Gastrocnemius medialis (tissue), 4 donors: ENCODE measurements at regions not wholly inside any gene's neighbourhood (a gene's known extent, or its start where the extent isn't known, plus 50 kb on each side); places are given as distances from the start of the nearest gene placed in this dataset.
A peak's percentile ranks its signal among the peaks of the same experiment; 100 is the strongest.
"Not testable (repeated sequence)": the region's sequence is repeated elsewhere in the genome, so short reads cannot be mapped to it uniquely, and the experiment has no call there.

Experiments used
- ATAC-seq, 2 donors: fragments of 150-250 bp; one replicate each; pipeline ENCODE4 v1.9.1; 2016
- DNase-seq, 2 donors: peaks; one replicate each; pipeline ENCODE4 v3.0.0-alpha.2; 2019
- H3K27ac ChIP-seq, 4 donors: fragments of 200-600 bp; sonication (generic); 1 replicate in 1 of 4; 2 replicates in 3 of 4; pipeline ENCODE4 v1.5.1; 2016 to 2018; ENCODE audit warnings: mild to moderate bottlenecking in 2 of 4, moderate library complexity in 1 of 4
- H3K27me3 ChIP-seq, 3 donors: fragments of 200-600 bp; sonication (generic) in 2 of 3; 1 replicate in 1 of 3; 2 replicates in 2 of 3; pipeline versions ENCODE4 v1.5.1 to v1.6.0; 2016 to 2019; ENCODE audit warnings: mild to moderate bottlenecking in 1 of 3, moderate library complexity in 1 of 3
- H3K36me3 ChIP-seq, 2 donors: fragments of 200-600 bp; sonication (generic) in 1 of 2; one replicate each; pipeline ENCODE4 v1.5.1; 2017 to 2018
- H3K4me1 ChIP-seq, 2 donors: fragments of 200-600 bp; sonication (generic) in 1 of 2; one replicate each; pipeline ENCODE4 v1.5.1; 2016 to 2017; ENCODE audit warnings: mild to moderate bottlenecking in 2 of 2
- H3K4me3 ChIP-seq, 4 donors: fragments of 200-600 bp; sonication (generic) in 3 of 4; 1 replicate in 1 of 4; 2 replicates in 3 of 4; pipeline ENCODE4 v1.5.1; 2016 to 2019; ENCODE audit warnings: mild to moderate bottlenecking in 2 of 4
- H3K9me3 ChIP-seq, 3 donors: fragments of 200-600 bp; sonication (generic) in 2 of 3; 1 replicate in 1 of 3; 2 replicates in 2 of 3; pipeline ENCODE4 v1.5.1; 2016 to 2019
- POLR2A ChIP-seq, 2 donors: fragments of 450-650 bp; IDR thresholded peaks; one replicate each; pipeline ENCODE4 v1.6.1; 2017; ENCODE audit warnings: antibody characterized with exemption in 2 of 2, mild to moderate bottlenecking in 2 of 2, moderate library complexity in 2 of 2
- in situ Hi-C, 4 donors: fragments of 200-750 bp; cut with MboI; loops; one replicate each; pipeline versions ENCODE4 v1.15.0 to v1.8.0; 2017; ENCODE audit warnings: low sequenced_read_pairs in 4 of 4
- intact Hi-C: fragments of 100-400 bp; cut with DNase I; formaldehyde crosslinking; loops from one replicate; pipeline ENCODE4 v1.15.1; 2023; ENCODE audit warnings: low total_unique reads
- TF ChIP-seq, protein P1 (sequence below), 5 experiments: fragments of 450-650 bp in 3 of 5; fragments of 200-600 bp in 2 of 5; sonication (generic) in 2 of 5; IDR thresholded peaks in 4 of 5; conservative IDR thresholded peaks in 1 of 5; 1 replicate in 4 of 5; 2 replicates in 1 of 5; pipeline ENCODE4 v1.5.1; 2016 to 2019; ENCODE audit warnings: antibody characterized with exemption in 5 of 5, mild to moderate bottlenecking in 3 of 5, moderate library complexity in 3 of 5

GRCh38 chr5:67897980-67898379 lies 317.6 kb upstream of the PIK3R1 start:
- TF ChIP-seq POLR2A (IDR thresholded peaks at IDR 0.05), result no peak
- TF ChIP-seq, protein P1, sequence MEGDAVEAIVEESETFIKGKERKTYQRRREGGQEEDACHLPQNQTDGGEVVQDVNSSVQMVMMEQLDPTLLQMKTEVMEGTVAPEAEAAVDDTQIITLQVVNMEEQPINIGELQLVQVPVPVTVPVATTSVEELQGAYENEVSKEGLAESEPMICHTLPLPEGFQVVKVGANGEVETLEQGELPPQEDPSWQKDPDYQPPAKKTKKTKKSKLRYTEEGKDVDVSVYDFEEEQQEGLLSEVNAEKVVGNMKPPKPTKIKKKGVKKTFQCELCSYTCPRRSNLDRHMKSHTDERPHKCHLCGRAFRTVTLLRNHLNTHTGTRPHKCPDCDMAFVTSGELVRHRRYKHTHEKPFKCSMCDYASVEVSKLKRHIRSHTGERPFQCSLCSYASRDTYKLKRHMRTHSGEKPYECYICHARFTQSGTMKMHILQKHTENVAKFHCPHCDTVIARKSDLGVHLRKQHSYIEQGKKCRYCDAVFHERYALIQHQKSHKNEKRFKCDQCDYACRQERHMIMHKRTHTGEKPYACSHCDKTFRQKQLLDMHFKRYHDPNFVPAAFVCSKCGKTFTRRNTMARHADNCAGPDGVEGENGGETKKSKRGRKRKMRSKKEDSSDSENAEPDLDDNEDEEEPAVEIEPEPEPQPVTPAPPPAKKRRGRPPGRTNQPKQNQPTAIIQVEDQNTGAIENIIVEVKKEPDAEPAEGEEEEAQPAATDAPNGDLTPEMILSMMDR (IDR thresholded peaks at IDR 0.05 in 4 of 5, conservative IDR thresholded peaks at IDR 0.05 in 1 of 5), result no peak
- Histone ChIP-seq H3K27me3 (no peaks in the 10 kb centered on the region), H3K9me3 (no peaks in the 10 kb centered on the region), H3K4me3 (no peak overlapping the region), H3K4me1 (peaks cover 5 to 8% of the 10 kb centered on the region in 2 donors), H3K36me3 (no peaks in the 10 kb centered on the region), H3K27ac (no peak overlapping the region)
- ATAC-seq (peak in 1 of 2 donors; percentile 45), DNase-seq (peak in 1 of 2 donors; percentile 20)
- intact Hi-C loops, result no loop called here
- in situ Hi-C loops, result no loop called here

GRCh38 chr5:67897431-67897830 lies 318.1 kb upstream of the PIK3R1 start:
- DNase-seq (no peak), ATAC-seq (no peak)
- Histone ChIP-seq H3K36me3 (no peaks in the 10 kb centered on the region), H3K4me1 (peaks cover 5 to 8% of the 10 kb centered on the region in 2 donors), H3K27ac (no peak overlapping the region), H3K27me3 (no peaks in the 10 kb centered on the region), H3K9me3 (no peaks in the 10 kb centered on the region), H3K4me3 (no peak overlapping the region)
- in situ Hi-C loops (no loop called here), intact Hi-C loops (no loop called here)
- TF ChIP-seq POLR2A (IDR thresholded peaks at IDR 0.05), result no peak
- TF ChIP-seq, protein P1 (IDR thresholded peaks at IDR 0.05 in 4 of 5, conservative IDR thresholded peaks at IDR 0.05 in 1 of 5), result no peak

DNA sequence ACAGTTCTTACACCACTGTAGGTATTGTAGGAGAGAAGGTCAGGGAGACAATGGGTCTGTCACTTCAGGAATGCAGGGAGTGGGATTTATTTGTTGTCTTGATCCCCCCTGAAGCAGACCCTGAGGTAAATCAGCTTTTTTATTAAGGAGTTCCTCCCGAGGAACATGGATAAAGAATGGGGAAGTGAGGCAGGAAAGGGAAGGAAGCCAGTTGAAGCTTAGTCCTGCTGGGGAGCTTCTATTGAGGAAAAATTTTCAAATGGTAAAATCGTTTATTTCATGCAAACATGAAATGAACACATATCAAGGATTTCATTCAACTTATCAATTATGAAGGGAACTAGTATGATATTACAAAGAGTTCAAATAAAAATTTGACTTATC lies 318.6 kb upstream of the PIK3R1 start:
- H3K9me3 ChIP-seq, result no peaks in the 10 kb centered on the region
- peaks cover 5 to 8% of the 10 kb centered on the region in 2 donors for H3K4me1 ChIP-seq
- intact Hi-C loops, result no loop called here
- DNase-seq (no peak), ATAC-seq (no peak)
- H3K27ac ChIP-seq, result no peak overlapping the region
- TF ChIP-seq, protein P1 (IDR thresholded peaks at IDR 0.05 in 4 of 5, conservative IDR thresholded peaks at IDR 0.05 in 1 of 5), result no peak
- TF ChIP-seq POLR2A (IDR thresholded peaks at IDR 0.05), result no peak
- in situ Hi-C loops, result no loop called here
- no peaks in the 10 kb centered on the region for H3K27me3 ChIP-seq
- H3K4me3 ChIP-seq, result no peak overlapping the region
- no peaks in the 10 kb centered on the region for H3K36me3 ChIP-seq

- DNase-seq, result no peak
- no peak for TF ChIP-seq POLR2A (IDR thresholded peaks at IDR 0.05)
- TF ChIP-seq, protein P1 (IDR thresholded peaks at IDR 0.05 in 4 of 5, conservative IDR thresholded peaks at IDR 0.05 in 1 of 5), result no peak
- H3K9me3 ChIP-seq, result no peaks in the 10 kb centered on the region
These were observed 319.1 kb upstream of the PIK3R1 start for GRCh38 chr5:67896311-67896929.

DNA sequence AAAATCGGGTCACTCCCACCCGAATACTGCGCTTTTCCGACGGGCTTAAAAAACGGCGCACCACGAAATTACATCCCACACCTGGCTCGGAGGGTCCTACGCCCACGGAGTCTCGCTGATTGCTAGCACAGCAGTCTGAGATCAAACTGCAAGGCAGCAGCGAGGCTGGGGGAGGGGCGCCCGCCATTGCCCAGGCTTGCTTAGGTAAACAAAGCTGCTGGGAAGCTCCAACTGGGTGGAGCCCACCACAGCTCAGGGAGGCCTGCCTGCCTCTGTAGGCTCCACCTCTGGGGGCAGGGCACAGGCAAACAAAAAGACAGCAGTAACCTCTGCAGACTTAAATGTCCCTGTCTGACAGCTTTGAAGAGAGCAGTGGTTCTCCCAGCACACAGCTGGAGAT lies 325.7 kb upstream of the PIK3R1 start:
- H3K27ac ChIP-seq, H3K4me3 ChIP-seq, H3K27me3 ChIP-seq, in situ Hi-C loops, intact Hi-C loops, ATAC-seq, H3K9me3 ChIP-seq, H3K4me1 ChIP-seq, DNase-seq, H3K36me3 ChIP-seq: not testable (repeated sequence)

More at GRCh38 chr5:67896311-67896929, 319.1 kb upstream of the PIK3R1 start:
- Histone ChIP-seq H3K4me3 (no peak overlapping the region), H3K27me3 (no peaks in the 10 kb centered on the region), H3K36me3 (no peaks in the 10 kb centered on the region), H3K27ac (no peak overlapping the region), H3K4me1 (peaks cover 5 to 8% of the 10 kb centered on the region in 2 donors)
- intact Hi-C loops, result no loop called here
- no peak for ATAC-seq
- in situ Hi-C loops, result no loop called here
